Fibroblast of lung (primary cell): ENCODE measurements at regions not wholly inside any gene's neighbourhood (a gene's known extent, or its start where the extent isn't known, plus 50 kb on each side); places are given as distances from the start of the nearest gene placed in this dataset.
A peak's percentile ranks its signal among the peaks of the same experiment; 100 is the strongest.

Source experiments
- DNase-seq, 2 donors: peaks; one replicate each; pipeline versions ENCODE4 v3.0.0 to v3.0.0-alpha.2; 2010; ENCODE audit warnings: low read depth in 2 of 2
- H2AFZ ChIP-seq: 2 replicates; pipeline ENCODE4 v1.5.1; 2012; ENCODE audit warnings: low read length, control low read depth, inconsistent platforms
- H3K27ac ChIP-seq: 2 replicates; pipeline ENCODE4 v1.5.1; 2011; ENCODE audit warnings: low read length, control low read depth; ENCODE audit not compliant: insufficient read depth
- H3K27me3 ChIP-seq: 2 replicates; pipeline ENCODE4 v1.5.1; 2011; ENCODE audit warnings: mild to moderate bottlenecking, low read length; ENCODE audit not compliant: control insufficient read depth, insufficient read depth
- H3K36me3 ChIP-seq: 2 replicates; pipeline ENCODE4 v1.5.1; 2011; ENCODE audit warnings: low read length; ENCODE audit not compliant: control insufficient read depth, insufficient read depth
- H3K4me1 ChIP-seq: 2 replicates; pipeline ENCODE4 v1.5.1; 2011; ENCODE audit warnings: low read length; ENCODE audit not compliant: control insufficient read depth, insufficient read depth; ENCODE audit errors: extremely low read depth
- H3K4me2 ChIP-seq: 2 replicates; pipeline ENCODE4 v1.5.1; 2011; ENCODE audit warnings: low read length, control low read depth; ENCODE audit not compliant: insufficient read depth; ENCODE audit errors: extremely low read depth
- H3K4me3 ChIP-seq, 4 experiments: fragments of 200-600 bp in 1 of 4; sonication (generic) in 1 of 4; replicated peaks in 1 of 4; 2 replicates each; pipeline ENCODE4 v1.5.1; 2011 to 2016; ENCODE audit warnings: low read length in 4 of 4, low read depth in 3 of 4, mild to moderate bottlenecking in 3 of 4, control low read depth in 2 of 4, inconsistent platforms in 1 of 4, mixed read lengths in 1 of 4; ENCODE audit not compliant: insufficient read depth in 1 of 4; ENCODE audit errors: control extremely low read depth in 1 of 4
- H3K79me2 ChIP-seq: 2 replicates; pipeline ENCODE4 v1.5.1; 2012; ENCODE audit warnings: mild to moderate bottlenecking, low read length, inconsistent platforms; ENCODE audit not compliant: control insufficient read depth, insufficient read depth
- H3K9ac ChIP-seq: 2 replicates; pipeline ENCODE4 v1.5.1; 2011; ENCODE audit warnings: mild to moderate bottlenecking, low read length, control low read depth; ENCODE audit not compliant: insufficient read depth
- H3K9me3 ChIP-seq: 2 replicates; pipeline ENCODE4 v1.5.1; 2012; ENCODE audit warnings: low read depth, low read length; ENCODE audit not compliant: control insufficient read depth, insufficient read depth
- H4K20me1 ChIP-seq: 2 replicates; pipeline ENCODE4 v1.5.1; 2011; ENCODE audit warnings: low read length; ENCODE audit not compliant: control insufficient read depth, insufficient read depth; ENCODE audit errors: extremely low read depth
- CTCF ChIP-seq, 2 donors: IDR thresholded peaks in 1 of 2; conservative IDR thresholded peaks in 1 of 2; 1 replicate in 1 of 2; 2 replicates in 1 of 2; pipeline ENCODE4 v1.5.1; 2011 to 2012; ENCODE audit warnings: low read length in 2 of 2, control low read depth in 1 of 2, inconsistent platforms in 1 of 2, low read depth in 1 of 2, mild to moderate bottlenecking in 1 of 2
- EZH2 ChIP-seq: IDR thresholded peaks from 2 replicates; pipeline ENCODE4 v1.5.1; 2012; ENCODE audit warnings: low read length, control low read depth, mild to moderate bottlenecking; ENCODE audit errors: missing control alignments

GRCh38 chr1:29567257-29567656 is 330.9 kb downstream of the PTPRU start:
- Histone ChIP-seq H3K4me2 (no peak overlapping the region), H3K27me3 (no peaks in the 10 kb centered on the region), H4K20me1 (no peaks in the 10 kb centered on the region), H3K79me2 (no peaks in the 10 kb centered on the region), H3K4me1 (peaks cover 3% of the 10 kb centered on the region), H3K36me3 (no peaks in the 10 kb centered on the region), H2AFZ (no peak overlapping the region), H3K9ac (no peak overlapping the region), H3K27ac (no peak overlapping the region), H3K9me3 (no peaks in the 10 kb centered on the region), H3K4me3 (no peak overlapping the region)
- TF ChIP-seq EZH2 (no peak), CTCF (conservative IDR thresholded peaks at IDR 0.05 in 1 of 2, IDR thresholded peaks at IDR 0.05 in 1 of 2; ENCODE audit: low read depth in 1 of 2, low read length in 2 of 2) (no peak)
- DNase-seq = peak in 1 of 2 donors; percentile 11

GRCh38 chr1:29565490-29565889 is 329.2 kb downstream of the PTPRU start:
- Histone ChIP-seq H4K20me1 (no peaks in the 10 kb centered on the region), H3K27me3 (no peaks in the 10 kb centered on the region), H2AFZ (no peak overlapping the region), H3K9me3 (no peaks in the 10 kb centered on the region), H3K79me2 (no peaks in the 10 kb centered on the region), H3K9ac (no peak overlapping the region), H3K36me3 (no peaks in the 10 kb centered on the region), H3K4me3 (no peak overlapping the region), H3K4me2 (no peak overlapping the region), H3K4me1 (no peaks in the 10 kb centered on the region), H3K27ac (no peak overlapping the region)
- DNase-seq = no peak
- no peak for TF ChIP-seq EZH2
- TF ChIP-seq CTCF (conservative IDR thresholded peaks at IDR 0.05 in 1 of 2, IDR thresholded peaks at IDR 0.05 in 1 of 2; ENCODE audit: low read depth in 1 of 2, low read length in 2 of 2) = no peak

DNA sequence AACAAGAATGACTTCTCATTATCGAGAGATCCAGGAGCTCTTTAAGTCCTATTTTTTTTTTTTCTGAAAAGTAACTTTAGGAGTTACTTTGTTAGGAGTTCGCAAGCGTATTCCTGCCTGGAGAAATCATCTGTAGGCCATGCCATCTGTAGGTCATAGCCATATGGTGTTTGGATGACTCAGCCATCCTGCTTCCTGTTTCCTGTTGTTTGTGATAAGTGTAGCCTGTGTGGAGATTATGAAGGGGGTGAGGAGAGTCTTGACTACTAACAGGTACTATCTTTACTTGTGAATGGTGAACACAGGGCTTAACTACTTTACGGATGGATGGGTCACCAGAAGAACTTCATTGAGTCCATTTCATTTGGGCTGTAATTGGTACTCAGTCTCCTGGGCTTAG is 327.2 kb downstream of the PTPRU start:
- Histone ChIP-seq H3K27me3 (no peaks in the 10 kb centered on the region), H3K4me3 (no peak overlapping the region), H3K9ac (no peak overlapping the region), H3K4me1 (no peaks in the 10 kb centered on the region), H3K79me2 (no peaks in the 10 kb centered on the region), H2AFZ (no peak overlapping the region), H3K36me3 (no peaks in the 10 kb centered on the region), H3K27ac (no peak overlapping the region), H3K4me2 (no peak overlapping the region), H3K9me3 (no peaks in the 10 kb centered on the region), H4K20me1 (no peaks in the 10 kb centered on the region)
- DNase-seq = peak; percentile 29 to 50
- no peak for TF ChIP-seq CTCF (conservative IDR thresholded peaks at IDR 0.05 in 1 of 2, IDR thresholded peaks at IDR 0.05 in 1 of 2; ENCODE audit: low read depth in 1 of 2, low read length in 2 of 2)
- TF ChIP-seq EZH2 = no peak
